Skeletal muscle satellite cell (primary cell): ENCODE measurements at regions not wholly inside any gene's neighbourhood (a gene's known extent, or its start where the extent isn't known, plus 50 kb on each side); places are given as distances from the start of the nearest gene placed in this dataset.
"Not testable (repeated sequence)": the region's sequence is repeated elsewhere in the genome, so short reads cannot be mapped to it uniquely, and the experiment has no call there.

Experiments
- H3K27me3 ChIP-seq: 2 replicates; pipeline ENCODE4 v1.7.0; 2013; ENCODE audit warnings: low read length; ENCODE audit not compliant: control insufficient read depth, insufficient read depth
- H3K36me3 ChIP-seq: 2 replicates; pipeline ENCODE4 v1.7.0; 2013; ENCODE audit warnings: mild to moderate bottlenecking, control low read depth, low read length; ENCODE audit not compliant: insufficient read depth
- H3K4me1 ChIP-seq: 2 replicates; pipeline ENCODE4 v1.7.0; 2013; ENCODE audit warnings: low read length; ENCODE audit not compliant: control insufficient read depth, insufficient read depth
- H3K4me2 ChIP-seq: 2 replicates; pipeline ENCODE4 v1.7.0; 2013; ENCODE audit warnings: mild to moderate bottlenecking, low read length
- H3K4me3 ChIP-seq: 2 replicates; pipeline ENCODE4 v1.7.0; 2013; ENCODE audit warnings: low read length
- H3K9ac ChIP-seq: 2 replicates; pipeline ENCODE4 v1.7.0; 2013; ENCODE audit warnings: mild to moderate bottlenecking, low read depth, low read length, moderate library complexity
- H3K9me3 ChIP-seq: replicated peaks from 2 replicates; pipeline ENCODE4 v1.7.0; 2013; ENCODE audit warnings: mild to moderate bottlenecking, control low read depth, low read length

- no peak overlapping the region for H3K4me3 ChIP-seq
- H3K4me1 ChIP-seq, result peaks cover 23% of the 10 kb centered on the region
- H3K9me3 ChIP-seq, result no peaks in the 10 kb centered on the region
- no peak overlapping the region for H3K4me2 ChIP-seq
- H3K9ac ChIP-seq, result no peak overlapping the region
- H3K27me3 ChIP-seq, result no peaks in the 10 kb centered on the region
- H3K36me3 ChIP-seq, result no peaks in the 10 kb centered on the region
Measured at GRCh38 chr5:57751710-57752109, 269.1 kb upstream of the ACTBL2 start.

DNA sequence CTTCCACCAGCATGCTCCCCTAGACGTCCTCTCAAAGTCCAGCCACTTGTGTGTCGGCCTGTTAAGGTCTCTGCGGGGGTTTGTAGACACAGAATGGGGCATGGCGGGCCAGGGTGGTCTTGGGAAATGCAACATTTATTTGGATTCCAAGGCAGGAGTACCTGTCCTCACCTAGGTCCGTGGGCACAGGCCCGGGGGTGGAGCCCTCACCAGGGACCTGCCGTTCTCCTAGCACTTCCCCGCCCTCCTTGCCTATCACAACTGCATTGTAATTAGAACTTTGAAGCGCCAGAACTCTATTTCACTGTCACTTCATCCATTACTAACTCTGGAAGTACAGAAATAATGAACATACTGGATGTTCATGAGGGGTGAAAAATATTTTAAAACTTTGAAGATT, 268.3 kb upstream of the ACTBL2 start:
- Histone ChIP-seq H3K9me3 (no peaks in the 10 kb centered on the region), H3K27me3 (no peaks in the 10 kb centered on the region), H3K4me1 (peaks cover 29% of the 10 kb centered on the region), H3K9ac (no peak overlapping the region), H3K4me3 (no peak overlapping the region), H3K36me3 (no peaks in the 10 kb centered on the region), H3K4me2 (no peak overlapping the region)

DNA sequence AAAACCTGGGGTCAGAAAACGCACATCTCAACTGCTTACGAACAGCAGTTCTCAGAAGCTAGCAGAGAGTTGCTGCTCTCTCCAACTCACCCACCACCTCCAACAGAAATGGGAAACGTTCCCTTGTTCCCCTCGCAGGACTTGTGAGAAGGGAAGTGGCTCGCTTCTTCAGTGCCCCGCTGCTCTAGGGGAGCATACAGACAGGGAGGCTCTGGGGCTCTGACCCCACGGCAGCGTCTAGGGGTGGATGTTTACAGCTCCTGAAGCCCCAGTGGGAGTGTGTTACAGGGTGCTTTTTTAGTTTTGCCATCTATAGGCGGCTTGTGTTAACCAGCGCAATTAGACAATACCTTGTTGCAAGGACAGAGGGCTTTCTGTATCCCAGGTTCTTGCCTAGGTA, 267.7 kb upstream of the ACTBL2 start:
- Histone ChIP-seq H3K9ac (no peak overlapping the region), H3K9me3 (no peaks in the 10 kb centered on the region), H3K27me3 (no peaks in the 10 kb centered on the region), H3K4me1 (peaks cover 35% of the 10 kb centered on the region), H3K4me2 (no peak overlapping the region), H3K4me3 (no peak overlapping the region), H3K36me3 (no peaks in the 10 kb centered on the region)

- Histone ChIP-seq H3K27me3 (no peaks in the 10 kb centered on the region), H3K36me3 (no peaks in the 10 kb centered on the region), H3K9me3 (no peaks in the 10 kb centered on the region), H3K4me3 (no peak overlapping the region), H3K4me1 (peaks cover 28% of the 10 kb centered on the region), H3K9ac (no peak overlapping the region), H3K4me2 (no peak overlapping the region)
Measured at GRCh38 chr5:57749396-57749795, 266.8 kb upstream of the ACTBL2 start.

GRCh38 chr5:57745700-57746651, 263.4 kb upstream of the ACTBL2 start:
- H3K36me3 ChIP-seq, result no peaks in the 10 kb centered on the region
- H3K4me1 ChIP-seq, result peaks cover 35% of the 10 kb centered on the region
- no peaks in the 10 kb centered on the region for H3K27me3 ChIP-seq
- no peak overlapping the region for H3K9ac ChIP-seq
- no peak overlapping the region for H3K4me3 ChIP-seq
- H3K9me3 ChIP-seq, result no peaks in the 10 kb centered on the region
- no peak overlapping the region for H3K4me2 ChIP-seq

DNA sequence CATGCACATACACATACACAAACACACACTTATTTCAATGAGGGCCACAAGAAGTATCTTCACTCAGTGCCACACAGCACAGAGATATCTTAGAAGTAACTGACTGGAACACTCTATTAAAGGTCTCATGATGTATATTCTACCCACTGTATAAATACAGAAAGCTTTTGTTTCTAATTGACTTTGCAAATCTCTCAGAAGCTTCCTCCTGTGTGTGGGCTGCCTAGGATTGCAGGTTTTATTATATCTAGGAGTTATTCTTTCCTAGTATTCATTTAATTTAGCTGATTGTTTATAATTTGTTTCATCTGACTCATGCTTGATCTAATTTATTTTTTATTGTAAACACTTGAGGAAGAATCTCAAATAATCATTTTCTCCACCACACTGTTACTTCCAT, 262.4 kb upstream of the ACTBL2 start:
- no peaks in the 10 kb centered on the region for H3K9me3 ChIP-seq
- H3K4me3 ChIP-seq, result no peak overlapping the region
- peaks cover 42% of the 10 kb centered on the region for H3K4me1 ChIP-seq

GRCh38 chr5:57741336-57741735, 258.7 kb upstream of the ACTBL2 start:
- Histone ChIP-seq H3K27me3 (no peaks in the 10 kb centered on the region), H3K9ac (no peak overlapping the region), H3K36me3 (no peaks in the 10 kb centered on the region), H3K4me1 (peaks cover 36% of the 10 kb centered on the region), H3K9me3 (no peaks in the 10 kb centered on the region), H3K4me2 (no peak overlapping the region), H3K4me3 (no peak overlapping the region)

More for the DNA sequence above, 262.4 kb upstream of the ACTBL2 start:
- Histone ChIP-seq H3K27me3 (no peaks in the 10 kb centered on the region), H3K4me2 (no peak overlapping the region), H3K36me3 (no peaks in the 10 kb centered on the region), H3K9ac (no peak overlapping the region)

GRCh38 chr5:57738787-57739186, 256.2 kb upstream of the ACTBL2 start:
- H3K9me3 ChIP-seq, result no peaks in the 10 kb centered on the region
- no peaks in the 10 kb centered on the region for H3K36me3 ChIP-seq
- no peak overlapping the region for H3K4me2 ChIP-seq
- no peak overlapping the region for H3K9ac ChIP-seq
- H3K27me3 ChIP-seq, result no peaks in the 10 kb centered on the region
- H3K4me3 ChIP-seq, result no peak overlapping the region
- H3K4me1 ChIP-seq, result peaks cover 48% of the 10 kb centered on the region

DNA sequence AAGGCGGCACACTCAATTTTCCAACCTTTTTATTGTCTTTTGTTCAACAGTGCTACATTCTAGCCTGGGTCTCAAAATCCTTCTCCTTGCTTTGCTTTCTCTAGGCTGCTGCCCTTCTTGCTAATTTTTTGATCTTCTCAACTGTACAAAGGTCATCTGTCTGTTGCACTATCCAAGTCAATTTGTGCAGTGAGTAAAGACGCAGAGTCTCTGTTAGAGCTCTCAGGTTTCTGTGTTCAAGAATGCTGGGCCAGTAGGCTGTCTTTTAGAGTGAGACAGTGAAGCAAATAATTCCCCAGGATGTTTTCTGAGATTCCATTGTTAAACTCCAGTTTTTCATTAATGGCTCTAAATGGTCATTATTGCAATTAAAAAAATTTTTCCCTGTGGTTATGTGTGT, 255.7 kb upstream of the ACTBL2 start:
- H3K4me3 ChIP-seq, result no peak overlapping the region
- H3K4me1 ChIP-seq, result peaks cover 48% of the 10 kb centered on the region
- no peaks in the 10 kb centered on the region for H3K36me3 ChIP-seq
- no peaks in the 10 kb centered on the region for H3K27me3 ChIP-seq
- H3K4me2 ChIP-seq, result no peak overlapping the region
- H3K9ac ChIP-seq, result no peak overlapping the region
- no peaks in the 10 kb centered on the region for H3K9me3 ChIP-seq

- H3K9ac ChIP-seq, result peak overlapping the region; percentile 55
- no peaks in the 10 kb centered on the region for H3K9me3 ChIP-seq
- H3K36me3 ChIP-seq, result no peaks in the 10 kb centered on the region
- H3K4me3 ChIP-seq, result no peak overlapping the region
- H3K4me2 ChIP-seq, result no peak overlapping the region
- H3K4me1 ChIP-seq, result peaks cover 46% of the 10 kb centered on the region
- H3K27me3 ChIP-seq, result no peaks in the 10 kb centered on the region
Measured at GRCh38 chr5:57736716-57737115, 254.1 kb upstream of the ACTBL2 start.

DNA sequence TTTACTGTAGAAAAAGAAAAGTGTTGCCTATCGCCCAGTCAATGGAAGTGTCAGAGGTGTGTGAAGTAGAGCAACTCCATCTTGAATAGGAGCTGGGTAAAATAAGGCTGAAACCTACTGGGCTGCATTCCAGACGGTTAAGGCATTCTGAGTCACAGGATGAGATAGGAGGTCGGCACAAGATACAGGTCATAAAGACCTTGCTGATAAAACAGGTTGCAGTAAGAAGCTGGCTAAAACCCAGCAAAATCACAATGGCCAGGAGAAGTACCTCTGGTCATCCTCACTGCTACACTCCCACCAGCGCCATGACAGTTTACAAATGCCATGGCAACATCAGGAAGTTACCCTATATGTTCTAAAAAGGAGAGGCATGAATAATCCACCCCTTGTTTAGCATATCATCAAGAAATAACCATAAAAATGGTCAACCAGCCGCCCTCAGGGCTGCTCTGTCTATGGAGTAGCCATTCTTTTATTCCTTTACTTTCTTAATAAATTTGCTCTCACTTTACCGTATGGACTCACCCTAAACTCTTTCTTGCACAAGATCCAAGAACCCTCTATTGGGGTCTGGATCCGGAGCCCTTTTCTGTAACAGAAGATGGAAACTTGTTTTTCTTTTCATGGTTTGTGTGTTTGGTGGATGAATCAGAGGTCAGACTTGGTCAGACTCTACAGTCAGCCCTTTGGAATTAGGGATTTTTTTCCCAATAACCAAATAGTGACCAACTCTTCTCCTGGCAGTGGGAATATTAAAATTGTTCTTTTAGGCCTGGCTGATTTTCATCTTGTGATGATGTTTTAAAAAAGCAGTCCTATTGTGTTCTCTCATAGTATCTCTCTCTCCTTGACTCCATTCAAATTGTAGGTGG, 252.9 kb upstream of the ACTBL2 start:
- not testable (repeated sequence) for H3K4me3 ChIP-seq, H3K27me3 ChIP-seq, H3K36me3 ChIP-seq, H3K9me3 ChIP-seq
- peak overlapping the region; percentile 55 for H3K9ac ChIP-seq
- peak overlapping the region; percentile 45 for H3K4me2 ChIP-seq
- H3K4me1 ChIP-seq, result peaks cover 34% of the 10 kb centered on the region
